CD4-positive, alpha-beta T cell (primary cell): ENCODE measurements at regions not wholly inside any gene's neighbourhood (a gene's known extent, or its start where the extent isn't known, plus 50 kb on each side); places are given as distances from the start of the nearest gene placed in this dataset.
A peak's percentile ranks its signal among the peaks of the same experiment; 100 is the strongest.
"Not testable (repeated sequence)": the region's sequence is repeated elsewhere in the genome, so short reads cannot be mapped to it uniquely, and the experiment has no call there.

Experiments used
- ATAC-seq: fragments of 200-7000 bp; cut with Tn5 transposase; one replicate; pipeline ENCODE4 v1.10.0; 2022; ENCODE audit warnings: mild to moderate bottlenecking; ENCODE audit not compliant: poor library complexity
- CTCF ChIA-PET: fragments of 350-600 bp; sonication (Branson Sonifier 250); formaldehyde crosslinking; loops from one replicate; lab custom pipeline; 2021; ENCODE audit warnings: antibody characterized with exemption, inconsistent platforms; lab: Charles Lee
- POLR2A ChIA-PET: fragments of 350-600 bp; sonication (Branson Sonifier 250); formaldehyde crosslinking; loops from one replicate; lab custom pipeline; 2021; ENCODE audit warnings: antibody characterized with exemption, inconsistent platforms; lab: Charles Lee
- DNase-seq, 14 experiments: peaks; one replicate each; pipeline ENCODE4 v3.0.0-alpha.2; 2013 to 2020; ENCODE audit warnings: mixed read lengths in 2 of 14
- H3K27ac ChIP-seq, 2 donors: one replicate each; pipeline versions ENCODE4 v1.5.1 to v1.7.0; 2013; ENCODE audit warnings: low read length in 2 of 2, low read depth in 1 of 2, mild to moderate bottlenecking in 1 of 2
- H3K27me3 ChIP-seq, 2 experiments: 1 replicate in 1 of 2; 2 replicates in 1 of 2; pipeline versions ENCODE4 v1.6.1 to v1.7.0; 2013; ENCODE audit warnings: low read length in 2 of 2, control low read depth in 1 of 2, mild to moderate bottlenecking in 1 of 2, moderate library complexity in 1 of 2; ENCODE audit not compliant: insufficient read depth in 2 of 2, control insufficient read depth in 1 of 2
- H3K36me3 ChIP-seq: one replicate; pipeline ENCODE4 v1.6.1; 2013; ENCODE audit warnings: low read length, control low read depth; ENCODE audit not compliant: insufficient read depth
- H3K4me1 ChIP-seq: one replicate; pipeline ENCODE4 v1.6.1; 2013; ENCODE audit warnings: low read length, control low read depth; ENCODE audit not compliant: insufficient read depth
- H3K4me3 ChIP-seq: one replicate; pipeline ENCODE4 v1.5.1; 2013; ENCODE audit warnings: mild to moderate bottlenecking, low read length, moderate library complexity
- H3K9me3 ChIP-seq, 2 experiments: 1 replicate in 1 of 2; 2 replicates in 1 of 2; pipeline versions ENCODE4 v1.6.1 to v1.7.0; 2013; ENCODE audit warnings: low read length in 2 of 2, mild to moderate bottlenecking in 2 of 2, control low read depth in 1 of 2, moderate library complexity in 1 of 2; ENCODE audit not compliant: control insufficient read depth in 1 of 2, insufficient read depth in 1 of 2
- H3K27ac Mint-ChIP-seq: one replicate; pipeline ENCODE4 v1.8.0; 2020; ENCODE audit warnings: mixed read lengths
- H3K27me3 Mint-ChIP-seq: one replicate; pipeline ENCODE4 v1.8.0; 2021; ENCODE audit warnings: mixed read lengths
- H3K36me3 Mint-ChIP-seq: one replicate; pipeline ENCODE4 v1.8.0; 2021; ENCODE audit warnings: low read depth, mixed read lengths
- H3K4me1 Mint-ChIP-seq: one replicate; pipeline ENCODE4 v1.8.0; 2021; ENCODE audit warnings: low read depth, mixed read lengths
- H3K4me3 Mint-ChIP-seq: one replicate; pipeline ENCODE4 v1.8.0; 2020; ENCODE audit warnings: mild to moderate bottlenecking, mixed read lengths
- H3K9me3 Mint-ChIP-seq: one replicate; pipeline ENCODE4 v1.8.0; 2020; ENCODE audit warnings: mixed read lengths
- intact Hi-C, 2 experiments: fragments of 100-400 bp; cut with DNase I in 1 of 2; cut with micrococcal nuclease in 1 of 2; formaldehyde crosslinking; loops; one replicate each; pipeline versions ENCODE4 v1.15.1 to v1.9.0; 2023 to 2025; cut with DNase I, micrococcal nuclease
- TF ChIP-seq, protein P1 (sequence below): fragments of 200-600 bp; IDR thresholded peaks from one replicate; pipeline ENCODE4 v1.8.0; 2022; ENCODE audit warnings: antibody characterized with exemption, mild to moderate bottlenecking

DNA sequence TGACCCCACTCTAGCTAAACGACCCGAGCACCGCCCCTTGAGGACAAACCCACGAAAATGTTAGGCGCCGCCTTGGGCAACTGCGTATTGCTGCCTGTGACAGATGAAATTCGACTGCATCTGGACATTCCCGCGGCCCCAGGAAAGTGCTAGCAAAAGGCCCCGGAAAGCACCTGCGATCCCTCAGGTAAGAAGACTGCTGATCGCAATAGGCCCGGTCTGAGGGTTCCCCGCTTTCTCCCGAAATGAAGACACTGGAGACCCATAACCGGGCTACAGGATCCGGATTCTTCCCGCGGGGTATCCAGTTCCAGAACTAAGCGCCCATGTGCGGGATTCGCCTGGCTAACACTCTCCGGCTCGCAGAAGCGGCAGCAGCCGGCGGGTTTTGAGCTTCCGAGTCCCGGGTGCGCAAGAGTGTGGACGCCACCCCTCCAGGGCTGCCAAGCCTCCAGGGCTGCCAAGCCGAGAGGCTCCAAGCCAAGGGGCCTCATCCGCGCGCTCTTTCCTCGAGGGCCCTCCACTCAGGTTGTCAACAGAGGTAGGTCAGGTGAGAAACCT lies 157.9 kb upstream of the NBPF11 start:
- no peak overlapping the region for H3K4me3 ChIP-seq
- CTCF ChIA-PET = no interaction called here
- TF ChIP-seq, protein P1, sequence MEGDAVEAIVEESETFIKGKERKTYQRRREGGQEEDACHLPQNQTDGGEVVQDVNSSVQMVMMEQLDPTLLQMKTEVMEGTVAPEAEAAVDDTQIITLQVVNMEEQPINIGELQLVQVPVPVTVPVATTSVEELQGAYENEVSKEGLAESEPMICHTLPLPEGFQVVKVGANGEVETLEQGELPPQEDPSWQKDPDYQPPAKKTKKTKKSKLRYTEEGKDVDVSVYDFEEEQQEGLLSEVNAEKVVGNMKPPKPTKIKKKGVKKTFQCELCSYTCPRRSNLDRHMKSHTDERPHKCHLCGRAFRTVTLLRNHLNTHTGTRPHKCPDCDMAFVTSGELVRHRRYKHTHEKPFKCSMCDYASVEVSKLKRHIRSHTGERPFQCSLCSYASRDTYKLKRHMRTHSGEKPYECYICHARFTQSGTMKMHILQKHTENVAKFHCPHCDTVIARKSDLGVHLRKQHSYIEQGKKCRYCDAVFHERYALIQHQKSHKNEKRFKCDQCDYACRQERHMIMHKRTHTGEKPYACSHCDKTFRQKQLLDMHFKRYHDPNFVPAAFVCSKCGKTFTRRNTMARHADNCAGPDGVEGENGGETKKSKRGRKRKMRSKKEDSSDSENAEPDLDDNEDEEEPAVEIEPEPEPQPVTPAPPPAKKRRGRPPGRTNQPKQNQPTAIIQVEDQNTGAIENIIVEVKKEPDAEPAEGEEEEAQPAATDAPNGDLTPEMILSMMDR = no peak

GRCh38 chr1:148308832-148309458 lies 156.9 kb upstream of the NBPF11 start:
- no peaks in the 10 kb centered on the region for H3K36me3 Mint-ChIP-seq
- H3K4me1 Mint-ChIP-seq = peaks cover 9% of the 10 kb centered on the region
- no peak overlapping the region for H3K4me3 Mint-ChIP-seq
- Histone ChIP-seq H3K9me3 (peaks cover 5 to 18% of the 10 kb centered on the region in 2 experiments), H3K4me1 (peaks cover under 1% of the 10 kb centered on the region), H3K27me3 (peaks cover 40 to 68% of the 10 kb centered on the region in 2 experiments), H3K27ac (no peak overlapping the region), H3K4me3 (no peak overlapping the region), H3K36me3 (no peaks in the 10 kb centered on the region)
- H3K27ac Mint-ChIP-seq = no peak overlapping the region
- peaks cover 89% of the 10 kb centered on the region for H3K27me3 Mint-ChIP-seq
- intact Hi-C loops = no loop called here
- H3K9me3 Mint-ChIP-seq = no peaks in the 10 kb centered on the region
- ChIA-PET CTCF (no interaction called here), POLR2A (no interaction called here)
- no peak for DNase-seq
- TF ChIP-seq, protein P1 = no peak
- no peak for ATAC-seq

More for the DNA sequence above, 157.9 kb upstream of the NBPF11 start:
- Mint-ChIP-seq H3K9me3 (no peaks in the 10 kb centered on the region), H3K4me3 (no peak overlapping the region), H3K4me1 (peaks cover 4% of the 10 kb centered on the region), H3K27ac (no peak overlapping the region), H3K27me3 (peaks cover 87% of the 10 kb centered on the region), H3K36me3 (no peaks in the 10 kb centered on the region)
- H3K36me3 ChIP-seq = no peaks in the 10 kb centered on the region
- ATAC-seq (no peak), DNase-seq (no peak)
- intact Hi-C loops = no loop called here
- POLR2A ChIA-PET = no interaction called here
- H3K27me3 ChIP-seq = peaks cover 40 to 60% of the 10 kb centered on the region in 2 experiments
- H3K4me1 ChIP-seq = no peaks in the 10 kb centered on the region
- H3K27ac ChIP-seq = no peak overlapping the region
- H3K9me3 ChIP-seq = peaks cover 5 to 18% of the 10 kb centered on the region in 2 experiments

DNA sequence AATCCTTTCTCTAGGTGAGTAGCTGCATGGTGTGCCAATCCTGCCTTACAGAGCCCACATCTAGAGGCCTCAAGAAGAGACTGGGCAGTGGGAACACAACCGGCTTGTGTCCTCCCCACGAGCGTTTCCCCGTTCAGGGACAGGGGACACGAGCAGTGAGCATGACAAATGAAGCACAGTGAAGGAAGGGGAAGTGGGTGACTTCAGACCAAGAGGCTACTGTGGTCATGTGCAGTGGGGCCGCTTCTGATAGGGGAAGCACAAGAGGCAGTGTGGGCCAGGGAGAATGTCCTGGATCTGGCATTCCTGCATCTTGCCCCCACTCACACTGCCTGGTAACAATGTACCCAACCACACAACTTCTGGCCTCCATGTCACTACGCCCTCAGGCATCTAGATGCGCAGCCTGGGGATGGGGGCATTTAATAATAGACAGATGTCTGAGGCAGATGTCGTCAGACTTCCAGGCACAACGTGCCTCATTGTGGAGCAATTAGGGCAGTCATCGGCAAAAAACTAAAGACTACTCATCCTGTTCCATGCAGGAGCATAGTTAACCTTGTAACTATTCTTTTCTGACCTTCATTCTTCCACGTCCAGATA lies 155.6 kb upstream of the NBPF11 start:
- Mint-ChIP-seq H3K4me3 (no peak overlapping the region), H3K9me3 (no peaks in the 10 kb centered on the region), H3K27me3 (peaks cover 88% of the 10 kb centered on the region), H3K4me1 (peaks cover 17% of the 10 kb centered on the region), H3K36me3 (no peaks in the 10 kb centered on the region), H3K27ac (no peak overlapping the region)
- Histone ChIP-seq H3K4me1 (peaks cover 8% of the 10 kb centered on the region), H3K9me3 (peaks cover 5 to 18% of the 10 kb centered on the region in 2 experiments), H3K36me3 (no peaks in the 10 kb centered on the region), H3K4me3 (no peak overlapping the region), H3K27me3 (peaks cover 40 to 65% of the 10 kb centered on the region in 2 experiments), H3K27ac (no peak overlapping the region)
- ATAC-seq = no peak
- intact Hi-C loops = no loop called here
- peak in 2 of 14 experiments; percentile 50 to 51 for DNase-seq
- CTCF ChIA-PET = no interaction called here
- POLR2A ChIA-PET = no interaction called here
- TF ChIP-seq, protein P1 = no peak

GRCh38 chr1:148304935-148305334 lies 152.9 kb upstream of the NBPF11 start:
- H3K9me3 Mint-ChIP-seq, H3K4me3 Mint-ChIP-seq, ATAC-seq, intact Hi-C loops, CTCF ChIA-PET, DNase-seq, H3K4me1 ChIP-seq, H3K36me3 ChIP-seq, H3K27ac Mint-ChIP-seq, H3K4me3 ChIP-seq, H3K27ac ChIP-seq, POLR2A ChIA-PET, H3K36me3 Mint-ChIP-seq: not testable (repeated sequence)
- Mint-ChIP-seq H3K27me3 (peaks cover 62% of the 10 kb centered on the region), H3K4me1 (peaks cover 13% of the 10 kb centered on the region)
- Histone ChIP-seq H3K27me3 (peaks cover 27 to 49% of the 10 kb centered on the region in 2 experiments), H3K9me3 (peaks cover 0 to 12% of the 10 kb centered on the region in 2 experiments)
